Neutrophil (primary cell): ENCODE measurements at regions not wholly inside any gene's neighbourhood (a gene's known extent, or its start where the extent isn't known, plus 50 kb on each side); places are given as distances from the start of the nearest gene placed in this dataset.

Experiments used
- H3K27ac ChIP-seq: fragments of 200-600 bp; sonication (generic); 2 replicates; pipeline ENCODE4 v1.5.1; 2016; ENCODE audit warnings: mild to moderate bottlenecking, moderate library complexity
- H3K27me3 ChIP-seq: fragments of 200-600 bp; sonication (generic); 2 replicates; pipeline ENCODE4 v1.6.0; 2016; ENCODE audit warnings: mild to moderate bottlenecking
- H3K36me3 ChIP-seq: fragments of 200-600 bp; sonication (generic); 2 replicates; pipeline ENCODE4 v1.5.1; 2017
- H3K4me1 ChIP-seq, 2 experiments: fragments of 200-600 bp in 1 of 2; sonication (generic) in 1 of 2; 1 replicate in 1 of 2; 2 replicates in 1 of 2; pipeline versions ENCODE4 v1.5.1 to v1.6.1; 2013 to 2016; ENCODE audit warnings: low read depth in 1 of 2, low read length in 1 of 2, mild to moderate bottlenecking in 1 of 2, moderate library complexity in 1 of 2; ENCODE audit not compliant: control insufficient read depth in 1 of 2, insufficient read depth in 1 of 2
- H3K4me3 ChIP-seq, 2 experiments: fragments of 200-600 bp in 1 of 2; sonication (generic) in 1 of 2; 1 replicate in 1 of 2; 2 replicates in 1 of 2; pipeline ENCODE4 v1.5.1; 2013 to 2016; ENCODE audit warnings: low read depth in 1 of 2, low read length in 1 of 2, mild to moderate bottlenecking in 1 of 2, moderate library complexity in 1 of 2
- H3K9me3 ChIP-seq: fragments of 200-600 bp; sonication (generic); 2 replicates; pipeline ENCODE4 v1.5.1; 2016
- CTCF ChIP-seq: fragments of 200-600 bp; sonication (generic); IDR thresholded peaks from 2 replicates; pipeline ENCODE4 v1.5.1; 2016; ENCODE audit warnings: antibody characterized with exemption

GRCh38 chr18:38551881-38552280 is 986.3 kb upstream of the CELF4 start:
- Histone ChIP-seq H3K4me1 (no peaks in the 10 kb centered on the region), H3K27me3 (no peaks in the 10 kb centered on the region), H3K9me3 (no peaks in the 10 kb centered on the region), H3K36me3 (no peaks in the 10 kb centered on the region), H3K27ac (no peak overlapping the region), H3K4me3 (no peak overlapping the region)
- TF ChIP-seq CTCF = no peak

GRCh38 chr18:38545071-38545470 is 979.5 kb upstream of the CELF4 start:
- Histone ChIP-seq H3K4me3 (no peak overlapping the region), H3K36me3 (no peaks in the 10 kb centered on the region), H3K27ac (no peak overlapping the region), H3K27me3 (no peaks in the 10 kb centered on the region), H3K9me3 (no peaks in the 10 kb centered on the region), H3K4me1 (no peaks in the 10 kb centered on the region)
- TF ChIP-seq CTCF = no peak

- H3K36me3 ChIP-seq = no peaks in the 10 kb centered on the region
- no peaks in the 10 kb centered on the region for H3K4me1 ChIP-seq
- TF ChIP-seq CTCF = no peak
- no peak overlapping the region for H3K27ac ChIP-seq
- no peak overlapping the region for H3K4me3 ChIP-seq
- no peaks in the 10 kb centered on the region for H3K27me3 ChIP-seq
- no peaks in the 10 kb centered on the region for H3K9me3 ChIP-seq
These were observed 974.3 kb upstream of the CELF4 start for GRCh38 chr18:38539856-38540255.

GRCh38 chr18:38539371-38539770 is 973.8 kb upstream of the CELF4 start:
- H3K27me3 ChIP-seq = no peaks in the 10 kb centered on the region
- H3K4me1 ChIP-seq = no peaks in the 10 kb centered on the region
- H3K36me3 ChIP-seq = no peaks in the 10 kb centered on the region
- H3K9me3 ChIP-seq = no peaks in the 10 kb centered on the region
- TF ChIP-seq CTCF = no peak
- no peak overlapping the region for H3K27ac ChIP-seq
- H3K4me3 ChIP-seq = no peak overlapping the region

- Histone ChIP-seq H3K9me3 (no peaks in the 10 kb centered on the region), H3K27ac (no peak overlapping the region), H3K4me1 (no peaks in the 10 kb centered on the region), H3K4me3 (no peak overlapping the region), H3K36me3 (no peaks in the 10 kb centered on the region), H3K27me3 (no peaks in the 10 kb centered on the region)
- TF ChIP-seq CTCF = no peak
These were observed 968.5 kb upstream of the CELF4 start for GRCh38 chr18:38534073-38534472.

- Histone ChIP-seq H3K27me3 (no peaks in the 10 kb centered on the region), H3K27ac (no peak overlapping the region), H3K4me3 (no peak overlapping the region), H3K36me3 (no peaks in the 10 kb centered on the region), H3K4me1 (no peaks in the 10 kb centered on the region), H3K9me3 (no peaks in the 10 kb centered on the region)
- TF ChIP-seq CTCF = no peak
These were observed 961.3 kb upstream of the CELF4 start for GRCh38 chr18:38526922-38527321.
